WTC11 (cell line): ENCODE measurements at regions not wholly inside any gene's neighbourhood (a gene's known extent, or its start where the extent isn't known, plus 50 kb on each side); places are given as distances from the start of the nearest gene placed in this dataset.

Experiments
- ATAC-seq: fragments of 200-7000 bp; cut with Tn5 transposase; 2 replicates; pipeline ENCODE4 v1.10.0; 2021; ENCODE audit warnings: mild to moderate bottlenecking, moderate library complexity
- CTCF ChIA-PET: fragments of 300-600 bp; sonication (Branson Sonifier 250); formaldehyde crosslinking; loops from one replicate; lab custom pipeline; 2021; ENCODE audit warnings: antibody characterized with exemption; lab: Charles Lee
- POLR2A ChIA-PET: fragments of 350-600 bp; sonication (Branson Sonifier 250); formaldehyde crosslinking; loops from one replicate; lab custom pipeline; 2021; ENCODE audit warnings: antibody characterized with exemption; lab: Charles Lee
- DNase-seq: peaks from one replicate; pipeline ENCODE4 v3.0.0; 2021; ENCODE audit warnings: low spot score
- H3K27ac Mint-ChIP-seq: 2 replicates; pipeline ENCODE4 v1.8.0; 2021; ENCODE audit warnings: mixed read lengths
- H3K27me3 Mint-ChIP-seq: 2 replicates; pipeline ENCODE4 v1.8.0; 2021; ENCODE audit warnings: low read depth, mild to moderate bottlenecking, moderate library complexity, mixed read lengths
- H3K36me3 Mint-ChIP-seq: 2 replicates; pipeline ENCODE4 v1.8.0; 2021; ENCODE audit warnings: mixed read lengths
- H3K4me1 Mint-ChIP-seq: 2 replicates; pipeline ENCODE4 v1.8.0; 2022; ENCODE audit warnings: mixed read lengths
- H3K4me3 Mint-ChIP-seq: 2 replicates; pipeline ENCODE4 v1.8.0; 2021; ENCODE audit warnings: mild to moderate bottlenecking, moderate library complexity, mixed read lengths
- H3K9me3 Mint-ChIP-seq: 2 replicates; pipeline ENCODE4 v1.8.0; 2021; ENCODE audit warnings: mixed read lengths
- CREM ChIP-seq: sonication (generic); formaldehyde crosslinking; IDR thresholded peaks from 2 replicates; pipeline ENCODE4 v1.8.1; 2022; ENCODE audit warnings: mild to moderate bottlenecking, missing genetic modification reagents, moderate library complexity
- E2F1 ChIP-seq: sonication (generic); formaldehyde crosslinking; IDR thresholded peaks from 2 replicates; pipeline ENCODE4 v1.8.0; 2022; ENCODE audit warnings: mild to moderate bottlenecking, missing genetic modification reagents
- FOXJ3 ChIP-seq: sonication (generic); formaldehyde crosslinking; IDR thresholded peaks from 2 replicates; pipeline ENCODE4 v1.9.0; 2021; ENCODE audit warnings: missing genetic modification reagents, mild to moderate bottlenecking, borderline replicate concordance
- FOXP1 ChIP-seq: sonication (generic); formaldehyde crosslinking; IDR thresholded peaks from 2 replicates; pipeline ENCODE4 v1.8.0; 2022; ENCODE audit warnings: missing genetic modification reagents, mild to moderate bottlenecking, moderate library complexity, borderline replicate concordance
- GRHL2 ChIP-seq: fragments of 250-450 bp; sonication (Bioruptor Pico); IDR thresholded peaks from 2 replicates; pipeline ENCODE4 v1.8.0; 2022; ENCODE audit warnings: mild to moderate bottlenecking, moderate library complexity; ENCODE audit not compliant: insufficient replicate concordance, severe bottlenecking
- MLX ChIP-seq: sonication (generic); formaldehyde crosslinking; IDR thresholded peaks from 2 replicates; pipeline ENCODE4 v1.8.1; 2023; ENCODE audit warnings: mild to moderate bottlenecking, missing genetic modification reagents, moderate library complexity
- NFATC4 ChIP-seq: fragments of 250-450 bp; sonication (Bioruptor Pico); IDR thresholded peaks from 2 replicates; pipeline ENCODE4 v1.9.0; 2021; ENCODE audit warnings: mild to moderate bottlenecking
- NFYB ChIP-seq: sonication (generic); formaldehyde crosslinking; conservative IDR thresholded peaks from 2 replicates; pipeline ENCODE4 v1.8.0; 2022; ENCODE audit warnings: low read depth, missing genetic modification reagents
- OVOL2 ChIP-seq: fragments of 250-450 bp; sonication (Bioruptor Pico); IDR thresholded peaks from 2 replicates; pipeline ENCODE4 v1.9.0; 2021; ENCODE audit warnings: mild to moderate bottlenecking, borderline replicate concordance
- SMAD3 ChIP-seq: sonication (generic); formaldehyde crosslinking; IDR thresholded peaks from 2 replicates; pipeline ENCODE4 v1.8.0; 2022; ENCODE audit warnings: missing genetic modification reagents, mild to moderate bottlenecking, borderline replicate concordance
- TCF7 ChIP-seq: sonication (generic); formaldehyde crosslinking; IDR thresholded peaks from 2 replicates; pipeline ENCODE4 v1.8.0; 2022; ENCODE audit warnings: mild to moderate bottlenecking, low read depth, missing genetic modification reagents, moderate library complexity
- USF1 ChIP-seq: sonication (generic); formaldehyde crosslinking; IDR thresholded peaks from 2 replicates; pipeline ENCODE4 v1.8.0; 2022; ENCODE audit warnings: mild to moderate bottlenecking, missing genetic modification reagents
- ZNF423 ChIP-seq: fragments of 250-450 bp; sonication (Bioruptor Pico); IDR thresholded peaks from 2 replicates; pipeline ENCODE4 v2.1.2; 2022; ENCODE audit warnings: mild to moderate bottlenecking, moderate library complexity
- ZNF512 ChIP-seq: sonication (generic); formaldehyde crosslinking; IDR thresholded peaks from 2 replicates; pipeline ENCODE4 v1.8.1; 2022; ENCODE audit warnings: missing genetic modification reagents, borderline replicate concordance
- ZNF671 ChIP-seq: fragments of 250-450 bp; sonication (Bioruptor Pico); IDR thresholded peaks from 2 replicates; pipeline ENCODE4 v1.8.0; 2021; ENCODE audit warnings: mild to moderate bottlenecking
- TF ChIP-seq, protein P1 (sequence below): fragments of 250-450 bp; sonication (Bioruptor Pico); IDR thresholded peaks from 2 replicates; pipeline ENCODE4 v1.8.0; 2021; ENCODE audit warnings: mild to moderate bottlenecking
- TF ChIP-seq, protein P2 (sequence below): sonication (generic); formaldehyde crosslinking; IDR thresholded peaks from 2 replicates; pipeline ENCODE4 v1.8.0; 2023; ENCODE audit warnings: mild to moderate bottlenecking, missing genetic modification reagents
- TF ChIP-seq, protein P3 (sequence below): sonication (generic); formaldehyde crosslinking; IDR thresholded peaks from 2 replicates; pipeline ENCODE4 v1.8.1; 2023; ENCODE audit warnings: mild to moderate bottlenecking, missing genetic modification reagents, moderate library complexity

DNA sequence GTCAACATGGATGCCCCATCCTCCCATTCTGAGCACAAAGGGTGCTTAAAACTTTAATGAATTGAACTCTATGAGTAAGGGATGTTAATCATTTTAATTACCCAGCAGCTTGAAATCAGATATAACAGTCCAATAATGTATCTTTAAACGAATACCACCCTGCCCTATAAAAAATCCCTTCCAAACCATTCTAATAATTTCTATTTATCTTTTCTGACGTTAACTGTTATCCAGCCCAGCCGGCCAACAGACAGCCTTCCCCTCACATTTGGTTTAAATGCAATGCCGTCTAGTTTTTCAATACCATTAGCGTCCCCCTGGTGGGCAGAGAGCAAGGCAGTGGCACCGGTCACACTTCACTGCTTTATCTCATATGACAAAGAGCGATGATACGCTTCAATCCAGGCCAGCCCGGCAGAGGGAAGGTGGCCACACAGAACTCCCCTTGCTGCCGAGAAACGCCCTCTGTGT is 402.2 kb upstream of the ZNF507 start:
- Mint-ChIP-seq H3K36me3 (no peaks in the 10 kb centered on the region), H3K4me3 (no peak overlapping the region), H3K4me1 (peaks cover 8% of the 10 kb centered on the region), H3K9me3 (peaks cover 7% of the 10 kb centered on the region; the same call in 1 of the 2 replicates), H3K27me3 (no peaks in the 10 kb centered on the region), H3K27ac (no peak overlapping the region)
- peak; percentile 18 for DNase-seq
- ChIA-PET CTCF (no interaction called here), POLR2A (no interaction called here)
- no peak for TF ChIP-seq GRHL2 (CRISPR knock-in tag)
- no peak for TF ChIP-seq TCF7
- no peak for TF ChIP-seq NFYB
- no peak for TF ChIP-seq SMAD3 (CRISPR knock-in tag)
- TF ChIP-seq E2F1 (CRISPR knock-in tag), result no peak
- TF ChIP-seq FOXJ3 (CRISPR knock-in tag), result no peak
- TF ChIP-seq ZNF423 (CRISPR knock-in tag), result no peak
- TF ChIP-seq, protein P1, sequence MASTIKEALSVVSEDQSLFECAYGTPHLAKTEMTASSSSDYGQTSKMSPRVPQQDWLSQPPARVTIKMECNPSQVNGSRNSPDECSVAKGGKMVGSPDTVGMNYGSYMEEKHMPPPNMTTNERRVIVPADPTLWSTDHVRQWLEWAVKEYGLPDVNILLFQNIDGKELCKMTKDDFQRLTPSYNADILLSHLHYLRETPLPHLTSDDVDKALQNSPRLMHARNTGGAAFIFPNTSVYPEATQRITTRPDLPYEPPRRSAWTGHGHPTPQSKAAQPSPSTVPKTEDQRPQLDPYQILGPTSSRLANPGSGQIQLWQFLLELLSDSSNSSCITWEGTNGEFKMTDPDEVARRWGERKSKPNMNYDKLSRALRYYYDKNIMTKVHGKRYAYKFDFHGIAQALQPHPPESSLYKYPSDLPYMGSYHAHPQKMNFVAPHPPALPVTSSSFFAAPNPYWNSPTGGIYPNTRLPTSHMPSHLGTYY (CRISPR knock-in tag), result no peak
- no peak for TF ChIP-seq OVOL2 (CRISPR knock-in tag)
- no peak for TF ChIP-seq USF1 (CRISPR knock-in tag)
- TF ChIP-seq ZNF671, result no peak
- TF ChIP-seq FOXP1, result no peak
- ATAC-seq, result peak; percentile 46; the same call in 1 of the 2 replicates

DNA sequence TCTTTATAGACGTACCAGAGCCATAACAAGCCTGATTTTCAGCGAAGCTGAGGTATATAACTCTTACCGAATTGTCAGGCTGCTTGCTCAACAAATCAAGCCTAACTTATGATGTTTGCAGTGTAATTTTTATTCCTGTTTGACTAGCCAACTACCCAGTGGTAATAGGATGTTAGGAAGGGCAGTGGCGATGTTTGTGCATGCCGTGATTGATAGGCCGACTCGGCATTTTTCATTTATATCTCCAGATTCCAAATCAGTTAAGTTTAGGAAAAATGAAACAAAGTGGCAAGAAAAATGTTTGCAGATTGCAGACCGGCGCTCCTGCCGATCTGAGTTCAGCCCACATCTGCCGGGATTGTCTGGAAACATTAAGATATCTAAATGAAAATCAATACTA is 401.6 kb upstream of the ZNF507 start:
- Mint-ChIP-seq H3K9me3 (peaks cover 7% of the 10 kb centered on the region; the same call in 1 of the 2 replicates), H3K4me3 (no peak overlapping the region), H3K36me3 (no peaks in the 10 kb centered on the region), H3K27me3 (no peaks in the 10 kb centered on the region), H3K4me1 (peaks cover 10% of the 10 kb centered on the region), H3K27ac (no peak overlapping the region)
- POLR2A ChIA-PET, result no interaction called here
- ATAC-seq (no peak), DNase-seq (no peak)
- CTCF ChIA-PET, result interaction anchor here (1.0 kb wide), 1 partner anchor 281 kb away, joined by 3 read pairs; no protein-coding TSS in a partner anchor
- TF ChIP-seq NFATC4 (CRISPR knock-in tag), result no peak
- TF ChIP-seq, protein P2, sequence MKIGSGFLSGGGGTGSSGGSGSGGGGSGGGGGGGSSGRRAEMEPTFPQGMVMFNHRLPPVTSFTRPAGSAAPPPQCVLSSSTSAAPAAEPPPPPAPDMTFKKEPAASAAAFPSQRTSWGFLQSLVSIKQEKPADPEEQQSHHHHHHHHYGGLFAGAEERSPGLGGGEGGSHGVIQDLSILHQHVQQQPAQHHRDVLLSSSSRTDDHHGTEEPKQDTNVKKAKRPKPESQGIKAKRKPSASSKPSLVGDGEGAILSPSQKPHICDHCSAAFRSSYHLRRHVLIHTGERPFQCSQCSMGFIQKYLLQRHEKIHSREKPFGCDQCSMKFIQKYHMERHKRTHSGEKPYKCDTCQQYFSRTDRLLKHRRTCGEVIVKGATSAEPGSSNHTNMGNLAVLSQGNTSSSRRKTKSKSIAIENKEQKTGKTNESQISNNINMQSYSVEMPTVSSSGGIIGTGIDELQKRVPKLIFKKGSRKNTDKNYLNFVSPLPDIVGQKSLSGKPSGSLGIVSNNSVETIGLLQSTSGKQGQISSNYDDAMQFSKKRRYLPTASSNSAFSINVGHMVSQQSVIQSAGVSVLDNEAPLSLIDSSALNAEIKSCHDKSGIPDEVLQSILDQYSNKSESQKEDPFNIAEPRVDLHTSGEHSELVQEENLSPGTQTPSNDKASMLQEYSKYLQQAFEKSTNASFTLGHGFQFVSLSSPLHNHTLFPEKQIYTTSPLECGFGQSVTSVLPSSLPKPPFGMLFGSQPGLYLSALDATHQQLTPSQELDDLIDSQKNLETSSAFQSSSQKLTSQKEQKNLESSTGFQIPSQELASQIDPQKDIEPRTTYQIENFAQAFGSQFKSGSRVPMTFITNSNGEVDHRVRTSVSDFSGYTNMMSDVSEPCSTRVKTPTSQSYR (CRISPR knock-in tag), result no peak
- no peak for TF ChIP-seq CREM (CRISPR knock-in tag)
- TF ChIP-seq MLX (CRISPR knock-in tag), result no peak
- TF ChIP-seq, protein P3, sequence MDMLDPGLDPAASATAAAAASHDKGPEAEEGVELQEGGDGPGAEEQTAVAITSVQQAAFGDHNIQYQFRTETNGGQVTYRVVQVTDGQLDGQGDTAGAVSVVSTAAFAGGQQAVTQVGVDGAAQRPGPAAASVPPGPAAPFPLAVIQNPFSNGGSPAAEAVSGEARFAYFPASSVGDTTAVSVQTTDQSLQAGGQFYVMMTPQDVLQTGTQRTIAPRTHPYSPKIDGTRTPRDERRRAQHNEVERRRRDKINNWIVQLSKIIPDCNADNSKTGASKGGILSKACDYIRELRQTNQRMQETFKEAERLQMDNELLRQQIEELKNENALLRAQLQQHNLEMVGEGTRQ (CRISPR knock-in tag), result no peak
- no peak for TF ChIP-seq ZNF512 (CRISPR knock-in tag)
